Middle frontal gyrus (tissue), 1 donor: ENCODE measurements at regions not wholly inside any gene's neighbourhood (a gene's known extent, or its start where the extent isn't known, plus 50 kb on each side); places are given as distances from the start of the nearest gene placed in this dataset.

Experiments
- DNase-seq: peaks from one replicate; pipeline ENCODE4 v3.0.0-alpha.2; 2015; ENCODE audit warnings: low spot score; ENCODE audit errors: extremely low spot score

DNA sequence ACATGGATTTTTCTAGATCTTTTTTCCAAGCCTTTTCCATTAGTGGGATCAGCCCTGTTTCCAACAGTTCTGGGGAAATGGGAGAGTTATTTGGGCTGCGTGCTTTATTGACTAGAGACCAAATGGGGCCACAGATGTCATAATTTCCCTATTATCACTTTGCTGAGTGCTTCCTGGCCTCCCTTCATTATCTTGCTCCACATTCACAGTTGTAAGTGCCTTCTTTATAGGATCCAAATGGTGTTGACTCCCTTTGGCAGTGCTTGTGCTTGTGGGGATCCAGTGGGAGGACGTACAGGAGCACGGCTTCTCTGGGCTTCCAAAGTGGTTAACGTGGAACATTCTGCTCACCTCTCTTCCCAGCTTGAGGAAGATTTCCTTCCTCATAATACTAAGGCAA is 141.0 kb upstream of the RMST start:
- DNase-seq: no peak

DNA sequence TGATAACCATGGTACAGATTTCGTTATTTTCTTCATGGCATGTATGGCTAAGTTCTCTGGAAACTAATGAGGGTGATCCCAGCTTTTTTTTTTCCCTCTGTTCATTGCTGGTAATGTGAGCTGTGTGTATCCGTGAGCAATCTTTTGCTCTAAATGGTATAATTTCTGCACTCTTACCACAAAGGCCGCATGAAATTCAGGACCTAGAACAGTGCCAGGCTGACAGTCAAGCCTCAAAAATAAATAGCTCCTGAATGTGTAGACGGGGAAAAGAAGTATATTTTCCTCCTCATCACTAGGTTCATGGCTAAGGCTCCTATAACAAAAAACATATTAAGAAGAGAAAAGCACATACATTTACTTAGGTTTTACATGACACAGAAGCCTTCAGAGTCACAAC is 140.2 kb upstream of the RMST start:
- no peak for DNase-seq

DNA sequence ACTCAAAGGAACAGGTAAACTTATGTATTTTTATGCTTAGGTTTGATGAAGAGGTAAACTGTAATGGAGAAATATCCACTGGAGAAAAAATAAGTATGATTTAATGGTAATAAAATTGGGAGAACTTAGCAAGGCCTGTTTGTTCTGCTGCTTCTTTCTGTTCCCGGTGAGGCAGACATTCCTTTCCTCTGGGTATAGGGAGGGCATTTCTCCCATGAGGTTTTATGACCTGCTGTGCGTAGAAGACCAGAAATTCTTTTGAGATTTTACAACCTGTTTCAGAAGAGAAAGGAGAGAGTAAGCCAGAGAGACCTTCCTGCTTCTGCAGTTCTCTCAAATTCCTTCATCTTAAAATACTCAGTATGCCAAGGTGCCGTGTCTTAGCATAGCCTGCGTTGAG is 139.4 kb upstream of the RMST start:
- no peak for DNase-seq

DNA sequence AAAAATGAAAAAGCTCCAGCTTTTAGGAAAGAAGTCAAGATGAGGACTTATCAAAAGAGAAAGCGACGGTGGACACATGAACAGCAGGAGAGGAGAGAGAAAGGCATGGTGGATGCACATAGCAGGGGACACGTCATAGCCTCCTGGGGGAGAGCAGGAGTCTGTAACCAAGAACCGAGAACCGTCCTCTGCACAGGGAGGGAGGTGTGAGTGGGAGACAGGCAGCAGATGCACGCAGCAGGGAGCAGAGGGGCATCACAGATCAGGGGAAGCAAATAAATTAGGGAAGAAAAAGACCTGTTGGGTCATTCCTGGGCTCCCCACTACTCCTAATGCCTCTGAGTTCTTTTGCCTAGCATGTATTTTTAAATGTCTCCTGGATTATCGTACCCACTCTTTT is 138.1 kb upstream of the RMST start:
- no peak for DNase-seq

DNA sequence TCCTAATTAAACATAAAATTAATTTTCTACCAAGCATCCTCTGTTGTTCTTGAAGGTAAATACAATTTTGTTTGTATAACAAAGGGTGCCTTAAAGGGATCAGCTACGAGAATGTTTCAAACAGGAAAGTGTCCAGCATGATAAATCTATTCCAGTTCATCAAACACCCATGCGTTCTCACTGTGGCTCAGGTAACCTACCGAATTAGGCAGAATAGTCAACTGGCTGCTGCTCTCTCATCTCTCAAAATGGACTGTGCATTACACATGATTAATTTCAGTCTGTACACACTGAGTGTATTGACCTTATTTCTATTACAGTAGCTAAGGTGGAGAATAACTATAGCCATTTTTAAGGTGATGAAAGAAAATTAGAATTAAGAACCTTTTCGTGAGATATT is 127.5 kb upstream of the RMST start:
- DNase-seq: no peak

DNA sequence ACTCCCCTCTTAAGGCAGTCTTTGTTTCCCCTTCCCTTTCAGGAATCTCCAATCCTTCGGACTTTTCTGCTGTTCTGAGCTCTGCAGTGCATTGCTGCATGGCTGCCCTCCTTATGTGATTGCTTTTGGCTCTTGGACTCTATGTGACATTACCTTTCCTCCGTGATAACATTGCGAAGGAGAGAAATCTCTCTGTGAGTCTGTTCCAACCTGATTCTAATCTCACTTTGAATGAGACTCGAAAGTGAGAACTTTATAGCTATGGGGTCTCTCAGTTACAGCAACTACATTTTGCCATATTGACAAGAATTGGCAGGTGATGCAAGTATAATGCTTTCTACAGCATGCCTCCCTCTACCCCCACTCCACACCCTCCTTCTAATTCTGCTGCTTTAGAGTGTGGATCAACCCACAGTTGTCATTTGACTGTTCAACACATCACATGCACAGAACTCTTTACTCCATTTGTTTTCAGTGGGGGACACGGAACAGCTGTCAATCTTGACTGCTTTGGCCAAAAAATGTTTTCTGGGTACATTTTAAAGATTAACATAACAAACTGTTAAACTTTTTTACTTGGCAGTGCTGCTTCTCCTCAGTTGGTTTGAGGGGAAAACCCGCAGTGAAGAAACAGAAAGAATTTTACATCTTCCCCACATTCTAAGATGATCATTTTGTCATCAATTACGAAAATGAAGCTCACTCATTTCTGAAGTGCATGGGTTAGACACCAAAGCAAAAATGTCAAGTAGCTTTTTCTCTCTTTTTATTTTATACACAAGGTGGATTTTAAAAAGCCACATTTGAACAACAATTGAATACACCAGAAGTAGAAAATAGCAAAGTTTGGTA is 125.5 kb upstream of the RMST start:
- DNase-seq: no peak

DNA sequence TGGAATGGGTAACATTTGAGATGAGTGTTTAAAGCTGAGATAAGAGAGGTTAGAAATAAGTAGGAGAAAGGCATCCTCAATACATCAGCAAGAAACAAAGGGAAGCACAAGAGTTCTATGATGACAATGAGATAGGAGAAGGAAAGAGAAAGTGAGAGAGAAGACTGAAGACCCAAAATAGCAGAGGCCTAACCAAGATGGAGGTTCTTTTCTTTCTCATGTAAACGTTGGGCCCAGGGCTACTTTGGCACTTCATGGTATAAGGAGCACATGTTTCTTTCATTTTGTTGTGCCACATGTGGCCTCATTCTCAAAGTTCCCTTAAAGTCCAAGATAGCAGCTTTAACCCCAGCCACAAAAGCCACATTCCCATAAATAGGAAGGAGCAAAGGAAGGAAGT is 120.5 kb upstream of the RMST start:
- DNase-seq: no peak

- no peak for DNase-seq
Observed at GRCh38 chr12:97347956-97348355, 114.6 kb upstream of the RMST start.

GRCh38 chr12:97358361-97358760 is 104.2 kb upstream of the RMST start:
- no peak for DNase-seq

- no peak for DNase-seq
Observed at GRCh38 chr12:97359021-97359690, 103.4 kb upstream of the RMST start.

DNA sequence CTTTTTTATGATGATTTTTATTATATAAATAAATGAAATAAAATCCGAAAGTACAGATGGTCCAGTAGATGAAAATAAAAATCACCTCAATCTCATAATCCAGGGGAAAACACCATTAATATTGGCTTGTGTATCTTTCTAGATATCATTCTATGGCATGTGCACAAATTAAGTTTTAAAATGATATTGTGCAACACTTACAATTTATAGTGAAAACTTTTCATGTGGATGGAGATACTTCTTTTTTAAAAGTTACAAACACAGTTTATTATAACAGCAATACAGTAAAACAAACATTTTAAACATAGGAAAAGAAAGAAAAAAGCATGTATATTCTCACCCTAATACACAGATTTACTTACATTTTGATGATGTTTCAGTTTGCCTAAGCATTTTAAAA is 98.9 kb upstream of the RMST start:
- DNase-seq: no peak

DNA sequence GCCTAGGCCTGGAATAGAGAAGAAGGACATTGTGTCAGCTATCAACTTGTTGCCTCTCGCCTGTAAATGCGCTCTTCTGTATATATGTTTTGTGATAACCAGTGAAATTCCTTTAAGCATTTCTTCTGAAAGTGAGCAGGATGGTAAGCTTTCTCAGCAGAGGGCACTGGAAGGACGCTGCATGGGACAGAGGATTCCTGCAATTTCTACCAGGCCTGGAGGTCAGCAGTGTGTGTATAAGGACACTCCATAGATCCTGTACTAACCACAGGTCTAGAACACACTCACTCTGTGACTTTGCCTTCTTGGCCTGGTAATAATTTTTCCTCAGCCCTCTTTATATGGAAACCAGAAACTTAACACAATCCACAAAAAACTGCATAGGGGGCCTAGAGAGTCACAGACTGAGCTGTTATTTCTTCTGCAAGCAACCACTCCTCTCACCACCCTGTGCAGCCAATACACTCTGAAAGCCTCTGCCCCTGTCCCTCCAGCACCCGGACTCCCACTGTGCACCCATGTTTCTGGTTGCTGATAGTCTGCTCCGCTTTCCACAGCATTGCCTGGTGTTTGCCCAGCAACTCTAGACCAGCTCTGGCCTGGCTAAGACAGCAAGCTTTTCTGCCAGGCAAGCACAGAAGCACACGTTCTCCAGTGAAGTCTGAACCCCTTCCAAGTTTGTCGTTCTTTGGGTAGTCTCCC is 94.0 kb upstream of the RMST start:
- no peak for DNase-seq

DNA sequence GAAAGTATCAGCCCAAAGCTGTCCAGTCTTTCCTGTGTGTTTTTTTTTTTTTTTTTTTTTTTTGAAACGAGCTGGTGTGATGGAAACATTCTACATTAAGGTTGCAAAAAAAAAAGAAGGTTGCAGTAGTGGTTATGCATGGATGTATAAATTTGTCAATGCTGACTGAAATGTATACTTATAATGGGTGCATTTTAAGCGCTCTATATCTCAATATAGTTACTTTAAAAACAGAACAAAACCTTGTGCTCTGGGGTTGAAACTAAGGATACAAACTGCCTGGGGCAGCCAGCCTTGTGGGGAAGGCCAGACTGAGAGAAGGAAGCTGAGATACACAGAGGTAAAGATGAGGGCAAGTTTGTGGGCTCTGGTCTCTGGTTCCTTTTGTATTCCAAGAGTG is 87.3 kb upstream of the RMST start:
- no peak for DNase-seq

DNA sequence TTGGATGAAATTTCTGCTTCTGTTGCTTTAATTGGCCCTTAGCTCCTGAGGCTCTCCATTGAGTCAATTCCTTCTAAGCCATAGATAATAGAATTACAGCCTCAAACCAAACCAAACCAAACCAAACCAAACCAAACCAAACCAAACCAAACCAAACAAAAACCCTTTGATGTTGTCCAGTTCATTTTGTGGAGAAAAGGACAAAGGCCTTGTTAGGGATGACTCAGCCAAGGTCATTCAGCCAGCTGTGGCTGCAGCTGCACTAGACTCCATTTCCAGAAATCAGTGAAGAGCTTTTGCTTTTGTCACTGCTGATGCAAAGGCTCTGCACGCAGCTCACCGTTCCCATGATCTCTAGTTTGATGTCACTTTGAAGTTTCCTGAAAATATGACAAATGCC is 82.2 kb upstream of the RMST start:
- no peak for DNase-seq

- DNase-seq: no peak
Observed at GRCh38 chr12:97385121-97385520, 77.5 kb upstream of the RMST start.

- DNase-seq: no peak
Observed at GRCh38 chr12:97386133-97386581, 76.4 kb upstream of the RMST start.

GRCh38 chr12:97387844-97388243 is 74.8 kb upstream of the RMST start:
- DNase-seq: no peak

GRCh38 chr12:97394657-97395056 is 67.9 kb upstream of the RMST start:
- no peak for DNase-seq

GRCh38 chr12:97397008-97397407 is 65.6 kb upstream of the RMST start:
- DNase-seq: no peak

DNA sequence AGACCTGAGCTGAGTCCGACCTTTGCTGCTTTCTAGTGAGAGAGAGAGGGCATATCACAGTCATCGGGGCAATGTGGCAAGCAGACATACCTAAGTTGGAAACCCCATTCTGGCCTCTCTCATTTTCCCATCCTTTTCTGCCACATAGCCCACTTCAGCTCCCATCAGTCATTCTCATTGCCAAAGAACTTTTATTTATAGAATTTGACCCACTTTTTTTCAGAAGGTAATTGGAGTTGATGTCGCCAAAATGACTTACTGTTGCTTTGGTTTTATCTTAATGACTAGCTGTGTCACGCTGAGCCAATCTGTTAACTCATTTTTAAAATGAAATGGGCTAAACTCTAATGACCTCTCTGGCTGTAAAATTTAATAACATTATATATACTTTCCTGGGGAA is 63.9 kb upstream of the RMST start:
- no peak for DNase-seq

DNA sequence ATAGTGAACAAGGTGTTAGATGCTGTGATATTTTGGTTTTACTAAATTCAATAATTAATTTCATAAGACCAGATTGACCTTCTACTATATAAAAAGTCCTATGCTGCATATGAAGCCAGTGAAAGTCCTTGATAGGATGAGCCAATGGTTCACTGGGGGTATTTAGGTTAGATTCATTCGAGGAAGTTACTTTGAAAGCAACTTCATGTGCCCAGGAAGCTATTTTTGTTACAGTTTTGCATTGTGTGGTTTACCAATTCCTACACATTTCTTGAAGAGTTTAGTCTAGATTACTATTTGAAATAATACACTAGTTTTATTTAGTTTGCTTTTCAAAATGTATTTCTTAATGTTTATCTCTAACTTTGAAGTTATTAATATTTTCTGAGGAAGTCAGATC is 58.5 kb upstream of the RMST start:
- no peak for DNase-seq

- peak; percentile 27 for DNase-seq
Observed at GRCh38 chr12:97404543-97404942, 58.1 kb upstream of the RMST start.
